A673 (cell line): ENCODE measurements at regions not wholly inside any gene's neighbourhood (a gene's known extent, or its start where the extent isn't known, plus 50 kb on each side); places are given as distances from the start of the nearest gene placed in this dataset.

ENCODE experiments used
- BruUV-seq: library from RNA; stranded (reverse); fragments of 400-500 nt; replicated peaks from 2 replicates; lab custom pipeline; 2021; lab: Mats Ljungman, UMichigan
- CTCF ChIA-PET: fragments of 300-600 bp; sonication (Branson Sonifier 250); formaldehyde crosslinking; loops from one replicate; lab custom pipeline; 2022; ENCODE audit warnings: antibody characterized with exemption; lab: Charles Lee
- POLR2A ChIA-PET: fragments of 300-600 bp; sonication (Branson Sonifier 250); formaldehyde crosslinking; loops from one replicate; lab custom pipeline; 2022; ENCODE audit warnings: antibody characterized with exemption; ENCODE audit not compliant: low non-redundant PET; lab: Charles Lee
- DNase-seq: peaks from one replicate; pipeline ENCODE4 v3.0.0-alpha.2; 2015; ENCODE audit warnings: low spot score
- H3K27ac ChIP-seq: fragments of 200-600 bp; sonication (generic); 2 replicates; pipeline ENCODE4 v1.5.1; 2016; ENCODE audit warnings: mixed run types, low read depth, mild to moderate bottlenecking, mixed read lengths, antibody characterized with exemption, low read length; ENCODE audit not compliant: poor library complexity, severe bottlenecking
- H3K27me3 ChIP-seq: fragments of 200-600 bp; sonication (generic); replicated peaks from 2 replicates; pipeline ENCODE4 v1.6.1; 2017; ENCODE audit warnings: mixed run types, low read depth, mild to moderate bottlenecking, mixed read lengths, antibody characterized with exemption, low read length; ENCODE audit not compliant: insufficient read depth, poor library complexity
- H3K36me3 ChIP-seq: fragments of 200-600 bp; sonication (generic); 2 replicates; pipeline ENCODE4 v1.6.1; 2016; ENCODE audit warnings: mixed run types, mild to moderate bottlenecking, mixed read lengths, antibody characterized with exemption, low read length; ENCODE audit not compliant: insufficient read depth, poor library complexity, severe bottlenecking
- H3K4me1 ChIP-seq: fragments of 200-600 bp; sonication (generic); 2 replicates; pipeline ENCODE4 v1.6.1; 2017; ENCODE audit warnings: mixed run types, mild to moderate bottlenecking, mixed read lengths, antibody characterized with exemption, low read length; ENCODE audit not compliant: insufficient read depth, poor library complexity, severe bottlenecking
- H3K4me3 ChIP-seq: fragments of 200-600 bp; sonication (generic); 2 replicates; pipeline ENCODE4 v1.5.1; 2016; ENCODE audit warnings: low read depth, mixed run types, mild to moderate bottlenecking, mixed read lengths, low read length; ENCODE audit not compliant: poor library complexity, severe bottlenecking
- H3K9me3 ChIP-seq: fragments of 200-600 bp; sonication (generic); 2 replicates; pipeline ENCODE4 v1.6.1; 2016; ENCODE audit warnings: mixed run types, low read depth, mild to moderate bottlenecking, mixed read lengths, antibody characterized with exemption, low read length; ENCODE audit not compliant: poor library complexity, severe bottlenecking
- CTCF ChIP-seq: fragments of 300-800, 200-600 bp; sonication (generic); conservative IDR thresholded peaks from 2 replicates; pipeline ENCODE4 v1.5.1; 2017; ENCODE audit warnings: low read depth, mild to moderate bottlenecking, antibody characterized with exemption, low read length, moderate library complexity, mixed read lengths
- EZH2 ChIP-seq: fragments of 200-600 bp; sonication (generic); IDR thresholded peaks from 2 replicates; pipeline ENCODE4 v1.6.1; 2017; ENCODE audit warnings: borderline replicate concordance, low read depth, mild to moderate bottlenecking, mixed read lengths, antibody characterized with exemption, low read length; ENCODE audit not compliant: poor library complexity, severe bottlenecking
- intact Hi-C: fragments of 100-400 bp; cut with micrococcal nuclease; formaldehyde crosslinking; loops from one replicate; pipeline ENCODE4 v1.10.0; 2022; ENCODE audit not compliant: unreplicated experiment

- Histone ChIP-seq H3K27ac (no peak overlapping the region), H3K4me1 (no peaks in the 10 kb centered on the region), H3K4me3 (no peak overlapping the region), H3K36me3 (no peaks in the 10 kb centered on the region), H3K27me3 (no peaks in the 10 kb centered on the region), H3K9me3 (no peaks in the 10 kb centered on the region)
- ChIA-PET POLR2A (no interaction called here), CTCF (no interaction called here)
- TF ChIP-seq CTCF (no peak), EZH2 (no peak)
- BruUV-seq = no TSS peak
- intact Hi-C loops = no loop called here
- DNase-seq = no peak
Observed at GRCh38 chr2:29974086-29974485, 52.7 kb upstream of the ALK start.

- no TSS peak for BruUV-seq
- no peaks in the 10 kb centered on the region for H3K36me3 ChIP-seq
- ChIA-PET CTCF (no interaction called here), POLR2A (no interaction called here)
- no peak for DNase-seq
- TF ChIP-seq EZH2 = no peak
- no peak for TF ChIP-seq CTCF
- intact Hi-C loops = no loop called here
- no peaks in the 10 kb centered on the region for H3K4me1 ChIP-seq
- H3K27ac ChIP-seq = no peak overlapping the region
- H3K4me3 ChIP-seq = no peak overlapping the region
- no peaks in the 10 kb centered on the region for H3K27me3 ChIP-seq
- H3K9me3 ChIP-seq = no peaks in the 10 kb centered on the region
Observed at GRCh38 chr2:29977284-29977683, 55.9 kb upstream of the ALK start.

GRCh38 chr2:29981402-29981801 lies 60.0 kb upstream of the ALK start:
- CTCF ChIA-PET = interaction anchor here (0.6 kb wide), 1 partner anchor 15 kb away, joined by 4 read pairs; no protein-coding TSS in a partner anchor
- no TSS peak for BruUV-seq
- no peak for DNase-seq

More at GRCh38 chr2:29981402-29981801, 60.0 kb upstream of the ALK start:
- no peaks in the 10 kb centered on the region for H3K36me3 ChIP-seq
- no peaks in the 10 kb centered on the region for H3K4me1 ChIP-seq
- H3K27ac ChIP-seq = no peak overlapping the region
- no peak for TF ChIP-seq EZH2
- TF ChIP-seq CTCF = no peak
- POLR2A ChIA-PET = no interaction called here
- H3K4me3 ChIP-seq = no peak overlapping the region
- intact Hi-C loops = no loop called here
- H3K9me3 ChIP-seq = no peaks in the 10 kb centered on the region
- no peaks in the 10 kb centered on the region for H3K27me3 ChIP-seq
